Keratinocyte (primary cell): ENCODE measurements at regions not wholly inside any gene's neighbourhood (a gene's known extent, or its start where the extent isn't known, plus 50 kb on each side); places are given as distances from the start of the nearest gene placed in this dataset.

Experiments
- EZH2 ChIP-seq: IDR thresholded peaks from one replicate; pipeline ENCODE4 v1.6.1; 2012; ENCODE audit warnings: inconsistent platforms, mild to moderate bottlenecking, low read length, moderate library complexity
- TF ChIP-seq, protein P1 (sequence below), 3 experiments: IDR thresholded peaks in 1 of 3; conservative IDR thresholded peaks in 1 of 3; optimal IDR thresholded peaks in 1 of 3; 2 replicates in 2 of 3; 3 replicates in 1 of 3; pipeline versions ENCODE3 to v1.5.1; 2011; ENCODE audit warnings: low read length in 3 of 3, mild to moderate bottlenecking in 3 of 3, moderate library complexity in 2 of 3, control low read depth in 1 of 3, inconsistent platforms in 1 of 3; ENCODE audit not compliant: insufficient read depth in 2 of 3; ENCODE audit errors: extremely low read depth in 1 of 3

DNA sequence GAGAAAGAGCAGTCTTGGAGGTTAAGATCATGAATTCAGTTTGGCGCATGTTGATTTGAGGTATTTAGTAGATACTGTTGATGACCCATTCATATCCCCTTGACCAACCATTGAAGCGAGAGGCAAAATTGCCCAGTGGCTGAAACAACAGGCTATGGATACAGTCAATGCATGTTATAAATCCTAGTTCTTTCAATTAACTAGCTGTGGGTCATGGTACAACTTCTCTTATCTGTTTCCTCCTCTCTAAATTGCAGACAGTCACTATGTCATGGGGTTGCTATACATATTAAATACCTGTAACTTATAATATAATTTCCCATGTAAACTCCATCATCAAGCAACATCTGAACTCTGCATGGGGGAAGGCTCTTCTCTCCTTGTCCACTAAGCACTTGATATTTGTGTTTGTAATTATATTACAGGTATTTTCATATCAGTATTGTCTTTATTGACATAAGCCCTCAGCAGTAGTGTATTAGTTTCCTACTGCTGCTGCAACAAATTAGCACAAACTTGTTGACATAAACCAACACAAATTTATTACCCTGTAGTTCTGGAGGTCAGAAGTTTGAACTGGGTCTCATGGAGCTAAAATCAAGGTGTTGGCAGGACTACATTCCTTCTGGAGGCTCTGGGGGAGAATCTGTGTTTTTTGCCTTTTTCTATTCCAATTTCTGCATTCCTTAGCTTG, 61.7 kb upstream of the ACTR3 start:
- TF ChIP-seq, protein P1, sequence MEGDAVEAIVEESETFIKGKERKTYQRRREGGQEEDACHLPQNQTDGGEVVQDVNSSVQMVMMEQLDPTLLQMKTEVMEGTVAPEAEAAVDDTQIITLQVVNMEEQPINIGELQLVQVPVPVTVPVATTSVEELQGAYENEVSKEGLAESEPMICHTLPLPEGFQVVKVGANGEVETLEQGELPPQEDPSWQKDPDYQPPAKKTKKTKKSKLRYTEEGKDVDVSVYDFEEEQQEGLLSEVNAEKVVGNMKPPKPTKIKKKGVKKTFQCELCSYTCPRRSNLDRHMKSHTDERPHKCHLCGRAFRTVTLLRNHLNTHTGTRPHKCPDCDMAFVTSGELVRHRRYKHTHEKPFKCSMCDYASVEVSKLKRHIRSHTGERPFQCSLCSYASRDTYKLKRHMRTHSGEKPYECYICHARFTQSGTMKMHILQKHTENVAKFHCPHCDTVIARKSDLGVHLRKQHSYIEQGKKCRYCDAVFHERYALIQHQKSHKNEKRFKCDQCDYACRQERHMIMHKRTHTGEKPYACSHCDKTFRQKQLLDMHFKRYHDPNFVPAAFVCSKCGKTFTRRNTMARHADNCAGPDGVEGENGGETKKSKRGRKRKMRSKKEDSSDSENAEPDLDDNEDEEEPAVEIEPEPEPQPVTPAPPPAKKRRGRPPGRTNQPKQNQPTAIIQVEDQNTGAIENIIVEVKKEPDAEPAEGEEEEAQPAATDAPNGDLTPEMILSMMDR (optimal IDR thresholded peaks at IDR 0.05 in 1 of 3, IDR thresholded peaks at IDR 0.05 in 1 of 3, conservative IDR thresholded peaks at IDR 0.05 in 1 of 3; ENCODE audit: extremely low read depth in 1 of 3, insufficient read depth in 2 of 3, low read length in 3 of 3): no peak
- no peak for TF ChIP-seq EZH2
